T-cell (primary cell): ENCODE measurements at regions not wholly inside any gene's neighbourhood (a gene's known extent, or its start where the extent isn't known, plus 50 kb on each side); places are given as distances from the start of the nearest gene placed in this dataset.

ENCODE experiments used
- ATAC-seq, 4 experiments: fragments of 200-7000 bp in 3 of 4; fragments of 150-1000 bp in 1 of 4; cut with Tn5 transposase; replicated peaks in 1 of 4; 1 replicate in 3 of 4; 2 replicates in 1 of 4; pipeline ENCODE4 v1.10.0; 2021; ENCODE audit warnings: moderate library complexity in 3 of 4, mild to moderate bottlenecking in 2 of 4, moderate number of reproducible peaks in 1 of 4
- CTCF ChIA-PET, 2 donors: fragments of 300-600 bp; sonication (Branson Sonifier 250); formaldehyde crosslinking; loops; one replicate each; lab custom pipeline; 2022; ENCODE audit warnings: antibody characterized with exemption in 2 of 2; lab: Charles Lee
- POLR2A ChIA-PET, 2 donors: fragments of 300-600 bp; sonication (Branson Sonifier 250); formaldehyde crosslinking; loops; one replicate each; lab custom pipeline; 2022; ENCODE audit warnings: antibody characterized with exemption in 2 of 2; lab: Charles Lee
- DNase-seq, 35 experiments: peaks; one replicate each; pipeline versions ENCODE4 v3.0.0 to v3.0.0-alpha.2; 2013 to 2023
- H3K27ac ChIP-seq: one replicate; pipeline ENCODE4 v1.5.1; 2013; ENCODE audit warnings: low read length
- H3K27me3 ChIP-seq, 2 experiments: replicated peaks in 1 of 2; 1 replicate in 1 of 2; 2 replicates in 1 of 2; pipeline versions ENCODE4 v1.6.1 to v1.7.0; 2013; ENCODE audit warnings: low read length in 1 of 2, mixed read lengths in 1 of 2; ENCODE audit not compliant: control insufficient read depth in 2 of 2, insufficient read depth in 2 of 2; ENCODE audit errors: extremely low read depth in 1 of 2
- H3K36me3 ChIP-seq, 2 donors: 1 replicate in 1 of 2; 2 replicates in 1 of 2; pipeline versions ENCODE4 v1.6.1 to v1.7.0; 2013; ENCODE audit warnings: low read length in 1 of 2; ENCODE audit not compliant: control insufficient read depth in 2 of 2, insufficient read depth in 1 of 2; ENCODE audit errors: extremely low read depth in 1 of 2
- H3K4me1 ChIP-seq, 2 experiments: 1 replicate in 1 of 2; 2 replicates in 1 of 2; pipeline versions ENCODE4 v1.6.1 to v1.7.0; 2013; ENCODE audit warnings: low read length in 2 of 2, mixed read lengths in 1 of 2; ENCODE audit not compliant: insufficient read depth in 2 of 2, control insufficient read depth in 1 of 2; ENCODE audit errors: extremely low read depth in 1 of 2
- H3K4me3 ChIP-seq, 2 donors: 1 replicate in 1 of 2; 2 replicates in 1 of 2; pipeline versions ENCODE4 v1.5.1 to v1.7.0; 2013; ENCODE audit warnings: mild to moderate bottlenecking in 2 of 2, low read length in 1 of 2, moderate library complexity in 1 of 2; ENCODE audit not compliant: control insufficient read depth in 1 of 2; ENCODE audit errors: extremely low read depth in 1 of 2
- H3K9me3 ChIP-seq: 2 replicates; pipeline ENCODE4 v1.7.0; 2013
- H3K27ac Mint-ChIP-seq, 2 donors: one replicate each; pipeline ENCODE4 v1.8.0; 2020 to 2021; ENCODE audit warnings: mild to moderate bottlenecking in 2 of 2, mixed read lengths in 2 of 2
- H3K27me3 Mint-ChIP-seq, 2 donors: one replicate each; pipeline ENCODE4 v1.8.0; 2021 to 2022; ENCODE audit warnings: mixed read lengths in 2 of 2
- H3K36me3 Mint-ChIP-seq: one replicate; pipeline ENCODE4 v1.8.0; 2021; ENCODE audit warnings: mixed read lengths
- H3K4me1 Mint-ChIP-seq, 3 donors: one replicate each; pipeline ENCODE4 v1.8.0; 2020 to 2022; ENCODE audit warnings: mixed read lengths in 3 of 3, mild to moderate bottlenecking in 1 of 3
- H3K4me3 Mint-ChIP-seq, 3 donors: one replicate each; pipeline ENCODE4 v1.8.0; 2020 to 2022; ENCODE audit warnings: mild to moderate bottlenecking in 3 of 3, mixed read lengths in 3 of 3, moderate library complexity in 3 of 3
- H3K9me3 Mint-ChIP-seq, 3 donors: one replicate each; pipeline ENCODE4 v1.8.0; 2020 to 2022; ENCODE audit warnings: mixed read lengths in 3 of 3
- WGBS: methylation state at CpG from one replicate; pipeline ENCODE4 v1.1.5; 2013; ENCODE audit warnings: missing lambda C conversion rate; ENCODE audit not compliant: insufficient coverage; 5-methylcytosine and 5-hydroxymethylcytosine counted together

- Histone ChIP-seq H3K27me3 (peaks cover 0 to 3% of the 10 kb centered on the region in 2 experiments), H3K27ac (no peak overlapping the region), H3K9me3 (no peaks in the 10 kb centered on the region), H3K4me3 (no peak overlapping the region), H3K36me3 (no peaks in the 10 kb centered on the region), H3K4me1 (no peaks in the 10 kb centered on the region)
- ChIA-PET POLR2A (no interaction called here), CTCF (no interaction called here)
- Mint-ChIP-seq H3K4me3 (no peak overlapping the region), H3K9me3 (no peaks in the 10 kb centered on the region), H3K36me3 (no peaks in the 10 kb centered on the region), H3K27me3 (peaks cover 5 to 17% of the 10 kb centered on the region in 2 donors), H3K27ac (no peak overlapping the region), H3K4me1 (no peaks in the 10 kb centered on the region)
- no peak for ATAC-seq
- WGBS: 71% methylated on average over 1 of the region's 2 CpGs
- no peak for DNase-seq
Measured at GRCh38 chr22:27046603-27047002, 389.2 kb downstream of the MIAT start.

- H3K4me1 ChIP-seq: no peaks in the 10 kb centered on the region
- Mint-ChIP-seq H3K4me3 (no peak overlapping the region), H3K27me3 (peaks cover 8 to 14% of the 10 kb centered on the region in 2 donors), H3K9me3 (no peaks in the 10 kb centered on the region), H3K27ac (no peak overlapping the region), H3K36me3 (no peaks in the 10 kb centered on the region), H3K4me1 (no peaks in the 10 kb centered on the region)
- DNase-seq: no peak
- ATAC-seq: no peak
- ChIA-PET POLR2A (no interaction called here), CTCF (no interaction called here)
- no peak overlapping the region for H3K27ac ChIP-seq
- H3K9me3 ChIP-seq: no peaks in the 10 kb centered on the region
- peaks cover 0 to 10% of the 10 kb centered on the region in 2 experiments for H3K27me3 ChIP-seq
- 68% methylated on average over 4 of the region's 4 CpGs for WGBS
- no peaks in the 10 kb centered on the region for H3K36me3 ChIP-seq
- H3K4me3 ChIP-seq: no peak overlapping the region
Measured at GRCh38 chr22:27050771-27051170, 393.4 kb downstream of the MIAT start.

- 90% methylated on average over 2 of the region's 3 CpGs for WGBS
- CTCF ChIA-PET: no interaction called here
Measured at GRCh38 chr22:27051407-27051806, 394.0 kb downstream of the MIAT start.

GRCh38 chr22:27057717-27058116, 400.3 kb downstream of the MIAT start:
- Mint-ChIP-seq H3K27ac (no peak overlapping the region), H3K27me3 (peaks cover 17 to 19% of the 10 kb centered on the region in 2 donors), H3K9me3 (no peaks in the 10 kb centered on the region), H3K4me1 (no peaks in the 10 kb centered on the region), H3K36me3 (no peaks in the 10 kb centered on the region), H3K4me3 (no peak overlapping the region)
- no peaks in the 10 kb centered on the region for H3K9me3 ChIP-seq
- no peaks in the 10 kb centered on the region for H3K4me1 ChIP-seq
- H3K27ac ChIP-seq: no peak overlapping the region
- ChIA-PET POLR2A (no interaction called here), CTCF (no interaction called here)
- H3K4me3 ChIP-seq: no peak overlapping the region
- no peaks in the 10 kb centered on the region for H3K36me3 ChIP-seq
- ATAC-seq (no peak), DNase-seq (no peak)
- peaks cover 0 to 1% of the 10 kb centered on the region in 2 experiments for H3K27me3 ChIP-seq

More at GRCh38 chr22:27051407-27051806, 394.0 kb downstream of the MIAT start:
- Mint-ChIP-seq H3K36me3 (no peaks in the 10 kb centered on the region), H3K27me3 (peaks cover 8 to 14% of the 10 kb centered on the region in 2 donors), H3K4me1 (no peaks in the 10 kb centered on the region), H3K9me3 (no peaks in the 10 kb centered on the region), H3K4me3 (no peak overlapping the region), H3K27ac (no peak overlapping the region)
- ATAC-seq (no peak), DNase-seq (no peak)
- Histone ChIP-seq H3K27ac (no peak overlapping the region), H3K4me1 (no peaks in the 10 kb centered on the region), H3K27me3 (peaks cover 0 to 7% of the 10 kb centered on the region in 2 experiments), H3K9me3 (no peaks in the 10 kb centered on the region), H3K4me3 (no peak overlapping the region), H3K36me3 (no peaks in the 10 kb centered on the region)
- POLR2A ChIA-PET: no interaction called here

- 81% methylated on average over 6 of the region's 15 CpGs for WGBS
- H3K27ac Mint-ChIP-seq: no peak overlapping the region
- H3K4me1 Mint-ChIP-seq: no peaks in the 10 kb centered on the region
- H3K27me3 Mint-ChIP-seq: peaks cover 18 to 19% of the 10 kb centered on the region in 2 donors
- Histone ChIP-seq H3K4me1 (no peaks in the 10 kb centered on the region), H3K27me3 (peaks cover 0 to 6% of the 10 kb centered on the region in 2 experiments), H3K27ac (no peak overlapping the region), H3K9me3 (no peaks in the 10 kb centered on the region), H3K36me3 (no peaks in the 10 kb centered on the region), H3K4me3 (no peak overlapping the region)
- CTCF ChIA-PET: no interaction called here
- DNase-seq (no peak), ATAC-seq (no peak)
- no peaks in the 10 kb centered on the region for H3K36me3 Mint-ChIP-seq
- no peaks in the 10 kb centered on the region for H3K9me3 Mint-ChIP-seq
- POLR2A ChIA-PET: no interaction called here
- no peak overlapping the region for H3K4me3 Mint-ChIP-seq
Measured at GRCh38 chr22:27060190-27060589, 402.8 kb downstream of the MIAT start.

- Mint-ChIP-seq H3K4me1 (no peaks in the 10 kb centered on the region), H3K4me3 (no peak overlapping the region), H3K27ac (no peak overlapping the region), H3K9me3 (no peaks in the 10 kb centered on the region), H3K27me3 (peaks cover 20% of the 10 kb centered on the region in 2 donors), H3K36me3 (no peaks in the 10 kb centered on the region)
- Histone ChIP-seq H3K27me3 (peaks cover 3 to 6% of the 10 kb centered on the region in 2 experiments), H3K4me3 (no peak overlapping the region), H3K36me3 (no peaks in the 10 kb centered on the region), H3K4me1 (no peaks in the 10 kb centered on the region), H3K27ac (no peak overlapping the region), H3K9me3 (no peaks in the 10 kb centered on the region)
- CTCF ChIA-PET: no interaction called here
- POLR2A ChIA-PET: no interaction called here
- DNase-seq (no peak), ATAC-seq (no peak)
- WGBS: 100% methylated on average over 2 of the region's 2 CpGs
Measured at GRCh38 chr22:27062910-27063309, 405.5 kb downstream of the MIAT start.

- no peak overlapping the region for H3K4me3 ChIP-seq
- no peak overlapping the region for H3K4me3 Mint-ChIP-seq
- ATAC-seq (no peak), DNase-seq (no peak)
- H3K27ac Mint-ChIP-seq: no peak overlapping the region
- no peaks in the 10 kb centered on the region for H3K36me3 ChIP-seq
- H3K4me1 Mint-ChIP-seq: no peaks in the 10 kb centered on the region
- no CpG with 5 or more reads among the region's 5 CpGs for WGBS
- H3K36me3 Mint-ChIP-seq: no peaks in the 10 kb centered on the region
- peaks cover 20 to 22% of the 10 kb centered on the region in 2 donors for H3K27me3 Mint-ChIP-seq
- H3K9me3 Mint-ChIP-seq: no peaks in the 10 kb centered on the region
- POLR2A ChIA-PET: no interaction called here
- CTCF ChIA-PET: no interaction called here
- H3K27me3 ChIP-seq: peaks cover 3 to 6% of the 10 kb centered on the region in 2 experiments
- H3K9me3 ChIP-seq: no peaks in the 10 kb centered on the region
- H3K27ac ChIP-seq: no peak overlapping the region
- H3K4me1 ChIP-seq: no peaks in the 10 kb centered on the region
Measured at GRCh38 chr22:27063406-27063805, 406.0 kb downstream of the MIAT start.
